ENCODE measurements at regions not wholly inside any gene's neighbourhood (a gene's known extent, or its start where the extent isn't known, plus 50 kb on each side); places are given as distances from the start of the nearest gene placed in this dataset.

GRCh38 chr13:86201477-86201876, 402.3 kb upstream of the SLITRK6 start:
- no peak for DNase-seq

GRCh38 chr13:86193281-86193680, 394.1 kb upstream of the SLITRK6 start:
- no peak for DNase-seq

- DNase-seq = no peak
These were observed 389.0 kb upstream of the SLITRK6 start for GRCh38 chr13:86188170-86188569.

GRCh38 chr13:86185636-86186035, 386.4 kb upstream of the SLITRK6 start:
- DNase-seq = no peak

GRCh38 chr13:86185107-86185506, 385.9 kb upstream of the SLITRK6 start:
- DNase-seq = no peak

GRCh38 chr13:86174622-86175021, 375.4 kb upstream of the SLITRK6 start:
- no peak for DNase-seq

- no peak for DNase-seq
These were observed 373.7 kb upstream of the SLITRK6 start for GRCh38 chr13:86172961-86173360.

- DNase-seq = no peak
These were observed 362.0 kb upstream of the SLITRK6 start for GRCh38 chr13:86161257-86161656.

- no peak for DNase-seq
These were observed 356.5 kb upstream of the SLITRK6 start for GRCh38 chr13:86155756-86156155.

- no peak for DNase-seq
These were observed 342.9 kb upstream of the SLITRK6 start for GRCh38 chr13:86142080-86142479.

- DNase-seq = no peak
These were observed 336.6 kb upstream of the SLITRK6 start for GRCh38 chr13:86135856-86136255.

- DNase-seq = no peak
These were observed 322.7 kb upstream of the SLITRK6 start for GRCh38 chr13:86121881-86122280.

- DNase-seq = peak; percentile 61
These were observed 309.9 kb upstream of the SLITRK6 start for GRCh38 chr13:86109107-86109506.

- DNase-seq = peak; percentile 80
These were observed 309.1 kb upstream of the SLITRK6 start for GRCh38 chr13:86108334-86108733.

GRCh38 chr13:86098511-86098910, 299.3 kb upstream of the SLITRK6 start:
- no peak for DNase-seq

GRCh38 chr13:86095351-86095750, 296.1 kb upstream of the SLITRK6 start:
- DNase-seq = no peak

GRCh38 chr13:86090181-86090580, 291.0 kb upstream of the SLITRK6 start:
- DNase-seq = no peak

- no peak for DNase-seq
These were observed 288.0 kb upstream of the SLITRK6 start for GRCh38 chr13:86087244-86087643.

GRCh38 chr13:86085890-86086289, 286.7 kb upstream of the SLITRK6 start:
- no peak for DNase-seq

GRCh38 chr13:86082121-86082520, 282.9 kb upstream of the SLITRK6 start:
- no peak for DNase-seq

GRCh38 chr13:86080340-86080995, 281.2 kb upstream of the SLITRK6 start:
- DNase-seq = no peak

GRCh38 chr13:86066611-86067365, 267.6 kb upstream of the SLITRK6 start:
- no peak for DNase-seq

GRCh38 chr13:86052141-86052540, 252.9 kb upstream of the SLITRK6 start:
- DNase-seq = no peak
